GM20431 (cell line): ENCODE measurements at regions not wholly inside any gene's neighbourhood (a gene's known extent, or its start where the extent isn't known, plus 50 kb on each side); places are given as distances from the start of the nearest gene placed in this dataset.

Experiments used
- in situ Hi-C: fragments of 300-500 bp; cut with MseI, MboI; formaldehyde crosslinking; loops from one replicate; pipeline ENCODE4 v1.15.0; 2020; ENCODE audit warnings: low sequenced_read_pairs; ENCODE audit not compliant: unreplicated experiment

- in situ Hi-C loops = no loop called here
Observed at GRCh38 chr7:95672434-95672833, 76.1 kb upstream of the PDK4 start.

DNA sequence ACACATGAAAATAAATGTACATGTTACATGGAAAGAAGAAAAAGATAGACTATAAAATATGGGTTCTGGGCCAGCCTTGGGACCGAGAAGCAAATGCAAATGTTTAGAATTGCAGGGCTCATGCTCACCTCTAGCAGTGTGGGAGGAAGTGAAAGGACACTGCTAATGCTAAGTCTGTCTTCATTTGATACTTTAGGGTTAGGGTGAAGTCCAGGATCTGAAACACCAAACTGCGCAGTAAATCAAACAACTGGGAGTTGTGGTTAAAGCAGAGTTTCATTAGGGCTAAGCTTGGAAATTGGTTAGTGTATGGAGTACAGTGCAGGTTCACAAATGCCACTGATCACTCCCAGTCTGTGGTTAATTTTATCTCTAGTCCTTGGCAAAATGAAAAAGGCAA is 73.2 kb upstream of the PDK4 start:
- in situ Hi-C loops = no loop called here

DNA sequence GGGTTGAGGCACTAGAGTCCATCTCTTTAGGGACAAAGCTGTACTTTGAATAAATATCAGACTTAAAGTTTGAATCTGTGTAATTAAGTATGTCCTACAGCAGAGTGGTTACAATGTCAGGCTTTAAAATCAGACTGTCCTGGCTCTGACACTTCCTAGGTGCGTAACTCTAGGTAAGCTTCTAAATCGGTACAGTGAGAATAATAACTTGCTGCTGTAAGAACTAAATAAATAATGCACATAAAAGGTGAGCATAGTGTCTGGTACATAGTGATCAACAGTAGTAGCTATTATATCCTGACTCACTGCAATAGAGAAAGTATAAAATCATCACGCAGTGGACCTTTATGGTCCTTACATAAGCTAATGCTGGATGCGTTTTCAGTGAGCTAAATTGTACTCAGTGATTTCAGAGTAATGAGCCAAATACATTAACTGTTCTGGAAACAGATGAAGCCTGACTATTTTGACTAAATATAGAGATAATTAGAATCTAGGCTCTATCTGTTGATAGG is 72.2 kb upstream of the PDK4 start:
- in situ Hi-C loops = no loop called here

- in situ Hi-C loops = no loop called here
Observed at GRCh38 chr7:95662987-95663386, 66.7 kb upstream of the PDK4 start.

- in situ Hi-C loops = no loop called here
Observed at GRCh38 chr7:95660023-95660434, 63.7 kb upstream of the PDK4 start.

GRCh38 chr7:95658676-95659075 is 62.4 kb upstream of the PDK4 start:
- in situ Hi-C loops = loop anchor here (10.0 kb wide), 1 partner anchor 124 kb away; no protein-coding TSS in a partner anchor

GRCh38 chr7:95649546-95649945 is 53.2 kb upstream of the PDK4 start:
- in situ Hi-C loops = no loop called here

- in situ Hi-C loops = no loop called here
Observed at GRCh38 chr7:95646350-95646749, 50.0 kb upstream of the PDK4 start.
